HG03135 (cell line): ENCODE measurements at regions not wholly inside any gene's neighbourhood (a gene's known extent, or its start where the extent isn't known, plus 50 kb on each side); places are given as distances from the start of the nearest gene placed in this dataset.
"Not testable (repeated sequence)": the region's sequence is repeated elsewhere in the genome, so short reads cannot be mapped to it uniquely, and the experiment has no call there.

ENCODE experiments used
- ATAC-seq: cut with Tn5 transposase; IDR thresholded peaks from one replicate; pipeline ENCODE4 v1.9.1; 2021; ENCODE audit warnings: mild to moderate bottlenecking, moderate library complexity; ENCODE audit not compliant: unreplicated experiment

DNA sequence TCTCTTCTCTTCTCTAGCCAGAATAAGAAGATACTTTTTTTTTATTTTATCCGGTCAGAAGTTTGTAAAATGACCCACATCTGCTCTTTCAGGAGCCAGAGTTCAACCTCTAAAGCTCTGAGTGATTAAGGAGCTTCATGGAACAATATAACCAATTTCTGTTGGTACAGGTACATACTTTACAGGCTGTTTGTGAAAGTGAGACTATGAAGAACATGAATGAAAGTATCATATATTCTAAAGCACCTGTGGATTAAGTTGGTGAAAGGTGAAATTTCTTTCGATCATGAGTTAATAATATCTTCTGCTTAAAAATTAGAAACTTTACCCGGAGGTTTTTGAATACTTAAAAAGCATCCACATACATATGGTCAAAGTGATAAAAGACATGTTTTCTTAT lies 65.2 kb downstream of the DMRT2 start:
- no peak for ATAC-seq

GRCh38 chr9:1117439-1117838 lies 67.3 kb downstream of the DMRT2 start:
- no peak for ATAC-seq

GRCh38 chr9:1120500-1121165 lies 70.5 kb downstream of the DMRT2 start:
- ATAC-seq = no peak

DNA sequence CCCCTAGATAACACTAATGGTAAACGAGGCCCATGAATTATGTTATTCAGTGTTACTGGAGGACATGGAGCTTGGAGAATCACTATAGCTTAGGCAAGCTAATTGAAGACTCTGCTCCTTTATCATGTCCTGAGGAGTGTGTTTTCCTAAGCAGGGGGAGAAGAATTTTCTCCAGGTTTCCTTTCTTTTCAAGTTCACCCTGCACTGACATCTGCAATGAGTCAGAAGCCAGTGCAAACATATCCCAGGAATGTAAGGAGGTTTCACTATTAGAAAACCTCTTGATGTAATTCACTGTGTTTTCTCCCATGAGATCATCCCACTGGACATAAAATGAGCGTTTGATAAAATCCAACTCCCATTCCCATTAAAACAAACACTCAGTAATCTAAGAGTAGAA lies 75.6 kb downstream of the DMRT2 start:
- no peak for ATAC-seq

DNA sequence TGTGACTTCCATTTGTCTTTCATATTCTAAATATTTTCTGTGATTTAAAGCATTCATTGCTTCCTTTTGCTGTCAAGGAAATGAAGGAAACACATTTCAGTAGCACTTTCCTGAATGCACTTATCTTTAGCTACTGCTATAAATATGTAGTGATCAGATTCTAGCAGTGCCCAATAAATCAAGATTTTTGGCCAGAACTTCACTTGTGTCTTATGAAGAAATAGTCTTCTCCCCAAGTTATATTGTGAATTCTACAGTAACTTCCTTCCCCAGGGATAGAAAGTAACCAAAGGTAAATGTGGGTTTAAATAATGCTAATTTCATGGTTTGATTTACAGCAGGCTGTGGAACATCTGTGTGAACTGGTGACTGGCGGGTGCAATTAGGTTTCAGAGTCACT lies 77.9 kb downstream of the DMRT2 start:
- no peak for ATAC-seq

DNA sequence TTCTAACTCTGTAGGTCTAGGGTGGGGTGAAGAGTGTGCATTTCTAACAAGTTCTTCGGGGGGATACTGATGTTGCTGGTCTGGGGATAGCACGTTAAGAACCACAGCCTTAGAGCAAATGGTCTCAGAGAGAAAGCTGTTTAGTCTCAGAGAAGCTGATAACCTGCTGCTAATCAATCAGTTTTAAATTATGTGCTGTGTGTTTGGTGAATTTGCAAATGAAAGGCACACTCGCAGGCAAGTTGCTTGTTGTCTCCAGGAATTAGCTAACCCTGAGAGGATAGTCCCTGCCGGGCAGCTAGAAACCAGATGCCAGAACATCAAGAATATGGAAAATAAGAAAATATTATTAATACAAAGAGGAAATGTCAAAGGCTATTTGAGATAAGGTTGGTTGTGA lies 79.2 kb downstream of the DMRT2 start:
- ATAC-seq = no peak

DNA sequence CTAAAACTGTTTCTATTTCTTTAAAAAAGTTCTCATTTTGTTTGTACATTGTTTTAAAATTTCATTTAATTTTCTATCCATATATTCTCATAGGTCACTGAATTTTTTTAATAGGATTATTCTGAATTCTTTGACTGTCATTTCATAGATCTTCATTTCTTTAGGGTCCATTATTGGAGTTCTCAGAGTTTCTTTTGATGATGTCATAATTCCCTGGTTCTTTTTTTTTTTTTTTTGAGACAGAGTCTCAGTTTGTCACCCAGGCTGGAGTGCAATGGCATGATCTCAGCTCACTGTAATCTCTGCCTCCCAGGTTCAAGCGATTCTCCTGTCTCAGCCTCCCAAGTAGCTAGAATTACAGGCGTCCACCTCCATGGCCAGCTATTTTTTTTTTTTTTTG lies 89.9 kb downstream of the DMRT2 start:
- no peak for ATAC-seq

- no peak for ATAC-seq
These were observed 101.5 kb downstream of the DMRT2 start for GRCh38 chr9:1151691-1152090.

DNA sequence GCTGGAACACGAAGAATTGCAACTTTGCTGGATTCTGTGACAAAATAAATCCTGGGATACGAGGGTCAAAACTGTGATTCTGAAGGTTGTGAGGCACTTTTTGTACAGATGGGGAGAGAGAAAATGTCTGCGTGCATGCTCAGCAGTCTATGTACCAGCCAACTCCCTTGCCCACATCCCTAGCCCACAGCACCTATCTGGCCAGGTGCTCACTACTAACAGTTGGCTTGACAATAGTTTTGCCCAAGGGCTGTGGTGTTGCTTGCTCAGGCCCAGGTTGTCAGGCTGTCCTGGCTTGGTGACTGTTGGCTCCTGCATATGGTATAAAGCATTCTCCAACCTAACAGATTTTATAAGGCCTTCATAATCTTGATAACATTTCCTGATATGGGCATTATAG lies 102.0 kb downstream of the DMRT2 start:
- ATAC-seq = no peak

DNA sequence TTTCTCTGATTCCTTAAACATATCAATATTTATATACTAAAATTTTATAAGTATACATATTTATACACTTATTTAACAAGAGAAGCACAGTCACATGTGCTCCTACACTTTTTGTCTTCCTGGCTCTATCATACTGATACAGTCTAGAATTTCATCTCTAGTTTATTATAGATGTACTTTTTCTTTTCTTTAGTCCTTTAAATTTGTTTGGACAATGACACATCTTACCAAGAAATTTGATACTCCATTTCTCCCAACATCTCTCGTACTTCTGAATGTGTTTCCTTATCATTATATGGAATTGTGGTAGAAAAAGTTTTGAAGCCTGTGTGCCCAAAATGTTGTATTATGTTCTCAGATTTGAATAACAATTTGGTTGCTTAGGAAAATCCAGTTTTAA lies 104.6 kb downstream of the DMRT2 start:
- no peak for ATAC-seq

GRCh38 chr9:1155602-1156001 lies 105.4 kb downstream of the DMRT2 start:
- no peak for ATAC-seq

- ATAC-seq = no peak
These were observed 106.8 kb downstream of the DMRT2 start for GRCh38 chr9:1156794-1157550.

GRCh38 chr9:1157836-1158235 lies 107.7 kb downstream of the DMRT2 start:
- no peak for ATAC-seq

GRCh38 chr9:1170918-1171317 lies 120.8 kb downstream of the DMRT2 start:
- ATAC-seq = no peak

DNA sequence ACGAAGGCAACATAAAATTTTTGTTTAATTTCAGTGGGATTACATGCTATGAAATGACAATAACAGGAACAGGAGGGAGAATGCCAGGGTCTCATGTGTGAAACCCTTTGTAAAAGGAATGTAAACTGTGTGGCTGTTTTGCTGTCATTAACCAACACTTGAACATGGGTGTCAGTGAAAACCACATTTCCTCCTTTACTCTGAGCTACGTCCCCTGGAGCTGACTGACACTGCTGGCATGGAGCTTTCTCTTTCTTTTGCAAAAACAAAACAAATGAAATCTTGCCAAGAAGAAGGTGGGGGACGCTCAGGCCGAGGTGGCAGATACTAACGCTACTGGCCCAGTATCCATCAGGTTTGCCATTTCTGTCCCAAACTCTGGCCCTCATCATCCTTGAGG lies 121.4 kb downstream of the DMRT2 start:
- no peak for ATAC-seq

DNA sequence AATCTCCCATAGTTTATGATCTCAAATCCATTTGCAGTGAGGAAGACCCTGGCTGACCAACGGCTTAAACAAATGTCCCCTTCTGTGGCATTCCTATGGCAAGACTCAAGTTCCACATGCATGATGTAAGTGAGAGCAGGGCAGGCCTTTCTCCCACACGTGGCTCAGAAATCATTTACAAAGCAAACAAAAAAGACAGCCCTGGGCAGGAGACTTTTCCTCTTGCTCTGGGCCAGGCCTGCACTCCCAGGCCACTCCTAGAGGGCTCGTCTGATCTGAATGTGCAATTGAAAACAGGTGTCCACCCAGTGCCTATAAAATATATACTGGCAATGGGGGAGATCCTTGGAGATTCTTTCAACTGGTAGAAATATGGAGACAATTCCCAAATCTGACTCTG lies 123.1 kb downstream of the DMRT2 start:
- no peak for ATAC-seq

DNA sequence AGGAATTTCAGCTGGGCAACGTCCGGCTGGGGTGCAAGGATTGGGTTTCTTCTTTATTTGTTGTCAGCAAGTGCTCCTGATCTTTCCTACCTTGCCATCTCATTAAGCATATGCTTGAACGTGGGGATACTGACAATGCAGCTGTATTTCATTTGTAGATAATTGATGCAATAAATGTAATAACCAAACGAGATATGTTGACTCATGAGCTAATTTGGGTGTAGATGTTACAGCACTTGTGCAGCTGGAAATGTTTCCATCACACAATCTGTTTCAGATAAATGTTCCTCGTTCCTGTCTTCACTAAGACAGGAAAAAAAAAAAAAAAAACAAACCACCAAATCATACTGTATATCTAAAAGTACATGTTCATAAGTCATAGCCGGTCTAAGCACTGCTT lies 123.8 kb downstream of the DMRT2 start:
- ATAC-seq = no peak

GRCh38 chr9:1179366-1179765 lies 129.2 kb downstream of the DMRT2 start:
- no peak for ATAC-seq

DNA sequence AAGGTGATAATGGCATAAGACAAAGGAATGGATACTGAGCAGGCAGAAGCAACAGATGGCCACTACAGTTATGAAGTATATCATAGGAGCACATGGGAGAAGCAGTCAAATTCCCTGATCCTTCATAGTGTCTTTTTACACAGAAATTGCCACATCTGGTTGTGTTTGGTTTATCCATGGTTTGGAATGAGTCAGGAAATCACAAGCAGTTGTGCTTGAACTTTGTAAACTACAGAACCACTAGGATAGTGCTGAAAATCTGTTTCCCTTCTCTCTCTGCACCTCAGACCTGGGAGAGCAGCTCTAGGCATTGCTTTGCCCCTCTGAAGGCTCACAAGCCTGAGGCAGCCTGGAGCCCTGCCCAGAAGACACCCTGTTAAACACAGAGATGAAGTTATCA lies 134.0 kb downstream of the DMRT2 start:
- ATAC-seq = no peak

GRCh38 chr9:1187137-1187536 lies 137.0 kb downstream of the DMRT2 start:
- ATAC-seq = not testable (repeated sequence)

DNA sequence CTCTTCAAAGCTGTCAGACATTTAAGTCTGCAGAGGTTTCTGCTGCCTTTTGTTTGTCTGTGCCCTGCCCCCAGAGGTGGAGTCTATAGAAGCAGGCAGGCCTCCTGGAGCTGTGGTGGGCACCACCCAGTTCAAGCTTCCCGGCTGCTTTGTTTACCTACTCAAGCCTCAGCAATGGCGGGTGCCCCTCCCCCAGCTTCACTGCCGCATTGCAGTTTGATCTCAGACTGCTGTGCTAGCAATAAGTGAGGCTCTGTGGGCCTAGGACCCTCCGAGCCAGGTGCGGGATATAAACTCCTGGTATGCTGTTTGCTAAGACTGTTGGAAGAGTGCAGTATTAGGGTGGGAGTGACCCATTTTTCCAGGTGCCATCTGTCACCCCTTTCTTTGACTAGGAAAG lies 145.5 kb downstream of the DMRT2 start:
- not testable (repeated sequence) for ATAC-seq

GRCh38 chr9:1198085-1198484 lies 147.9 kb downstream of the DMRT2 start:
- no peak for ATAC-seq

GRCh38 chr9:1200847-1201251 lies 150.7 kb downstream of the DMRT2 start:
- no peak for ATAC-seq
